Panc1 (cell line): ENCODE measurements at regions not wholly inside any gene's neighbourhood (a gene's known extent, or its start where the extent isn't known, plus 50 kb on each side); places are given as distances from the start of the nearest gene placed in this dataset.

Experiments
- ATAC-seq: fragments of 200-7000 bp; cut with Tn5 transposase; 2 replicates; pipeline ENCODE4 v1.9.1; 2020; ENCODE audit warnings: mild to moderate bottlenecking, moderate library complexity
- BruUV-seq: library from RNA; stranded (reverse); fragments of 400-500 nt; replicated peaks from 2 replicates; lab custom pipeline; 2021; lab: Mats Ljungman, UMichigan
- CTCF ChIA-PET: fragments of 300-600 bp; sonication (Branson Sonifier 250); formaldehyde crosslinking; loops from one replicate; lab custom pipeline; 2022; ENCODE audit warnings: antibody characterized with exemption; lab: Charles Lee
- POLR2A ChIA-PET: fragments of 300-600 bp; sonication (Branson Sonifier 250); formaldehyde crosslinking; loops from one replicate; lab custom pipeline; 2022; ENCODE audit warnings: antibody characterized with exemption; lab: Charles Lee
- DNase-seq: peaks from one replicate; pipeline ENCODE4 v3.0.0-alpha.2; 2010; ENCODE audit warnings: low read depth, low spot score
- H3K27ac ChIP-seq: 2 replicates; pipeline ENCODE4 v1.5.1; 2011; ENCODE audit warnings: mild to moderate bottlenecking, low read length, inconsistent platforms
- H3K27me3 ChIP-seq: fragments of 200-500 bp; sonication (Bioruptor generic); 2 replicates; pipeline ENCODE4 v1.6.0; 2014; ENCODE audit warnings: low read length, inconsistent platforms; ENCODE audit not compliant: control insufficient read depth, insufficient read depth
- H3K36me3 ChIP-seq: fragments of 200-500 bp; sonication (Bioruptor generic); 2 replicates; pipeline ENCODE4 v1.5.1; 2014; ENCODE audit warnings: inconsistent platforms, mild to moderate bottlenecking, low read length, moderate library complexity; ENCODE audit not compliant: control insufficient read depth, insufficient read depth
- H3K4me1 ChIP-seq: 2 replicates; pipeline ENCODE4 v1.5.1; 2011; ENCODE audit warnings: inconsistent platforms, mild to moderate bottlenecking, low read length, moderate library complexity; ENCODE audit not compliant: control insufficient read depth, insufficient read depth
- H3K4me3 ChIP-seq, 2 experiments: 2 replicates each; pipeline ENCODE4 v1.5.1; 2011 to 2012; ENCODE audit warnings: low read depth in 2 of 2, low read length in 2 of 2, mild to moderate bottlenecking in 2 of 2, inconsistent platforms in 1 of 2, moderate library complexity in 1 of 2
- H3K9me3 ChIP-seq: fragments of 200-500 bp; sonication (Bioruptor generic); 2 replicates; pipeline ENCODE4 v1.5.1; 2014; ENCODE audit warnings: low read depth, mild to moderate bottlenecking, inconsistent platforms, low read length, moderate library complexity; ENCODE audit not compliant: control insufficient read depth, insufficient read depth
- POLR2AphosphoS5 ChIP-seq: IDR thresholded peaks from 2 replicates; pipeline ENCODE4 v1.6.1; 2012; ENCODE audit warnings: mild to moderate bottlenecking, low read depth, low read length, moderate library complexity
- REST ChIP-seq, 2 experiments: IDR thresholded peaks; 2 replicates each; pipeline ENCODE4 v1.6.1; 2011 to 2012; ENCODE audit warnings: low read depth in 2 of 2, control low read depth in 1 of 2, low read length in 1 of 2, mild to moderate bottlenecking in 1 of 2, moderate library complexity in 1 of 2; ENCODE audit not compliant: insufficient read depth in 1 of 2
- SIN3A ChIP-seq: IDR thresholded peaks from 2 replicates; pipeline ENCODE4 v1.6.1; 2012; ENCODE audit warnings: low read depth, mild to moderate bottlenecking, low read length, moderate library complexity, borderline replicate concordance; ENCODE audit not compliant: insufficient read depth
- TCF7L2 ChIP-seq: IDR thresholded peaks from 2 replicates; pipeline ENCODE4 v1.6.1; 2011; ENCODE audit warnings: mild to moderate bottlenecking, low read depth, low read length, inconsistent platforms
- in situ Hi-C: cut with HindIII; loops from 2 replicates; pipeline ENCODE4 v1.10.0; 2016; ENCODE audit warnings: low sequenced_read_pairs, low pct_unique_long_range_greater_than_20kb
- intact Hi-C: fragments of 100-400 bp; cut with micrococcal nuclease; formaldehyde crosslinking; loops from one replicate; pipeline ENCODE4 v1.10.0; 2022; ENCODE audit not compliant: unreplicated experiment
- TF ChIP-seq, protein P1 (sequence below): fragments of 450-650 bp; IDR thresholded peaks from 2 replicates; pipeline ENCODE4 v1.5.1; 2017; ENCODE audit warnings: mild to moderate bottlenecking

DNA sequence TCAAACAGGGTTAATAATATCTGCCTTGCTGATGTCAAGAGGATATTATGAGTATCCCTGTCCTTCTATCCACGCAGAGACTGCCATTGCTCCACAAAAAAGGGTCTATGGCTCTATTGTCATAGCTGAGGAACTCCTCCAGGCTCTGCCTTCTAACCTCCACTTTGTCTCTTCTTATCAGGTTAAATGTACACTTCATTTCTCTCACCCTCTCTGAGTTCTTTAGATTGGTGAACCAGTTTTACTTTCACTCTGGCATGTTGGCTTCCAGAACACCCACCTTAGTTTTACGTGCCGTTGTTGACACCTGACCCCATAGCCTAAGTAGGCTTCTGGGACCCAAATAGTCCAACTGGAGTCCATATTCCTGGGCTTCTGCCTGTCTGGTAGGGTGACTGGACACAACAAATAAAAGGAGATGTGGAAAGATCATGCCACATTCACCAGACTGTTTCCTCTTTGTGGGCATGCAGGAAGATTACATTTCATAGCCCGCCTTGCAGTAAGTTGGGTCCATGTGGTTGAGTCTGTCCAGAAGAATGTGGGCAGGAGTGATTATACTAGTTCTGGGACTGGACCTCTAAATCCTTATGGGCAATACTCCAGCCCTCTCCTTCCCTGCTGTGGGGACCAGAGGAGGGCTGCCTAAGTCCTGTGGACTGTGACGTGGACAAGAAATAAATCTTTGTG is 350.4 kb upstream of the CLINT1 start:
- no peak overlapping the region for H3K4me3 ChIP-seq
- H3K27me3 ChIP-seq, result no peaks in the 10 kb centered on the region
- ChIA-PET CTCF (no interaction called here), POLR2A (no interaction called here)
- no peaks in the 10 kb centered on the region for H3K9me3 ChIP-seq
- no TSS peak for BruUV-seq
- H3K27ac ChIP-seq, result no peak overlapping the region
- in situ Hi-C loops, result no loop called here
- ATAC-seq (no peak), DNase-seq (no peak)
- TF ChIP-seq TCF7L2, result no peak
- TF ChIP-seq SIN3A, result no peak
- TF ChIP-seq POLR2AphosphoS5, result no peak
- no peak for TF ChIP-seq REST (IDR thresholded peaks at IDR 0.05; ENCODE audit: insufficient read depth in 1 of 2, low read depth in 2 of 2, low read length in 1 of 2)
- TF ChIP-seq, protein P1, sequence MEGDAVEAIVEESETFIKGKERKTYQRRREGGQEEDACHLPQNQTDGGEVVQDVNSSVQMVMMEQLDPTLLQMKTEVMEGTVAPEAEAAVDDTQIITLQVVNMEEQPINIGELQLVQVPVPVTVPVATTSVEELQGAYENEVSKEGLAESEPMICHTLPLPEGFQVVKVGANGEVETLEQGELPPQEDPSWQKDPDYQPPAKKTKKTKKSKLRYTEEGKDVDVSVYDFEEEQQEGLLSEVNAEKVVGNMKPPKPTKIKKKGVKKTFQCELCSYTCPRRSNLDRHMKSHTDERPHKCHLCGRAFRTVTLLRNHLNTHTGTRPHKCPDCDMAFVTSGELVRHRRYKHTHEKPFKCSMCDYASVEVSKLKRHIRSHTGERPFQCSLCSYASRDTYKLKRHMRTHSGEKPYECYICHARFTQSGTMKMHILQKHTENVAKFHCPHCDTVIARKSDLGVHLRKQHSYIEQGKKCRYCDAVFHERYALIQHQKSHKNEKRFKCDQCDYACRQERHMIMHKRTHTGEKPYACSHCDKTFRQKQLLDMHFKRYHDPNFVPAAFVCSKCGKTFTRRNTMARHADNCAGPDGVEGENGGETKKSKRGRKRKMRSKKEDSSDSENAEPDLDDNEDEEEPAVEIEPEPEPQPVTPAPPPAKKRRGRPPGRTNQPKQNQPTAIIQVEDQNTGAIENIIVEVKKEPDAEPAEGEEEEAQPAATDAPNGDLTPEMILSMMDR, result no peak
- H3K4me1 ChIP-seq, result no peaks in the 10 kb centered on the region
- intact Hi-C loops, result no loop called here
- H3K36me3 ChIP-seq, result no peaks in the 10 kb centered on the region

DNA sequence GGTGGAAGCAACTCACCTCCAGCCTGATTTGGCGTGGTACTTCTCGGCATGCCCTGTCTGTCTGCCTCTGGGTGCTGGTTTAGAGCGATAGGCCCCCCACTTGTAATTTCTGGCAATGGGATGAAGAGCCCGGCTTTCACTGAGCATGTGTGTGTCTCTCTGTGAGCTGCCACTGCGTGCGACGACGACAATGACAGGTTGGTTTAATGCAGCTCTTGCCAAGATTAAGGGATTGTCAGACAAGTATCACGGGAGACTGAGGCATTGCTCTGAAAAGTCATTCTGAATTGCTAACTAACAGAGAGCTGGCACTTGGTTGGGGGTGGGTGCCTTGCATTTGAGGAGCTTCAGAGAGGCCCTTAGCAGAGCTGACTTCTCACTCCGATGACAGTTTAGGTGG is 348.8 kb upstream of the CLINT1 start:
- no peak for DNase-seq
- no peak for ATAC-seq
- Histone ChIP-seq H3K36me3 (no peaks in the 10 kb centered on the region), H3K4me1 (no peaks in the 10 kb centered on the region), H3K27me3 (no peaks in the 10 kb centered on the region), H3K9me3 (no peaks in the 10 kb centered on the region), H3K27ac (no peak overlapping the region), H3K4me3 (no peak overlapping the region)
- no TSS peak for BruUV-seq
- ChIA-PET CTCF (no interaction called here), POLR2A (no interaction called here)
- in situ Hi-C loops (no loop called here), intact Hi-C loops (no loop called here)
- TF ChIP-seq POLR2AphosphoS5, result no peak
- no peak for TF ChIP-seq TCF7L2
- no peak for TF ChIP-seq SIN3A
- TF ChIP-seq, protein P1, result no peak
- no peak for TF ChIP-seq REST (IDR thresholded peaks at IDR 0.05; ENCODE audit: insufficient read depth in 1 of 2, low read depth in 2 of 2, low read length in 1 of 2)
